H9 (cell line): ENCODE measurements at regions not wholly inside any gene's neighbourhood (a gene's known extent, or its start where the extent isn't known, plus 50 kb on each side); places are given as distances from the start of the nearest gene placed in this dataset.

ENCODE experiments used
- DNase-seq: peaks from one replicate; pipeline ENCODE4 v3.0.0-alpha.2; 2017
- H2AFZ ChIP-seq: one replicate; pipeline ENCODE4 v1.6.1; 2013; ENCODE audit warnings: mild to moderate bottlenecking, low read length, control low read depth, moderate library complexity
- H2AK5ac ChIP-seq: 2 replicates; pipeline ENCODE4 v1.6.1; 2013; ENCODE audit warnings: low read length, control low read depth, mixed read lengths; ENCODE audit not compliant: insufficient read length
- H2BK120ac ChIP-seq: one replicate; pipeline ENCODE4 v1.6.1; 2013; ENCODE audit warnings: low read depth, mild to moderate bottlenecking, low read length, control low read depth, inconsistent platforms; ENCODE audit not compliant: poor library complexity, severe bottlenecking
- H2BK12ac ChIP-seq: 2 replicates; pipeline ENCODE4 v1.6.1; 2013; ENCODE audit warnings: low read length, control low read depth, mixed read lengths, low read depth; ENCODE audit not compliant: insufficient read length
- H2BK15ac ChIP-seq: 2 replicates; pipeline ENCODE4 v1.6.1; 2013; ENCODE audit warnings: low read depth, low read length, control low read depth
- H2BK20ac ChIP-seq: one replicate; pipeline ENCODE4 v1.6.1; 2013; ENCODE audit warnings: low read depth, mild to moderate bottlenecking, low read length, control low read depth, inconsistent platforms; ENCODE audit not compliant: poor library complexity, severe bottlenecking
- H2BK5ac ChIP-seq: 2 replicates; pipeline ENCODE4 v1.6.1; 2013; ENCODE audit warnings: low read length, control low read depth, mixed read lengths; ENCODE audit not compliant: insufficient read length
- H3K14ac ChIP-seq: 2 replicates; pipeline ENCODE4 v1.6.1; 2013; ENCODE audit warnings: low read length, control low read depth; ENCODE audit not compliant: insufficient read depth
- H3K18ac ChIP-seq: 2 replicates; pipeline ENCODE4 v1.6.1; 2013; ENCODE audit warnings: low read depth, mild to moderate bottlenecking, mixed read lengths, low read length, control low read depth; ENCODE audit not compliant: insufficient read length
- H3K23ac ChIP-seq: 2 replicates; pipeline ENCODE4 v1.6.1; 2013; ENCODE audit warnings: low read length, control low read depth, mixed read lengths, low read depth; ENCODE audit not compliant: insufficient read length
- H3K23me2 ChIP-seq: 2 replicates; pipeline ENCODE4 v1.6.1; 2013; ENCODE audit warnings: low read depth, mild to moderate bottlenecking, mixed read lengths, low read length, control low read depth; ENCODE audit not compliant: insufficient read length, poor library complexity, severe bottlenecking
- H3K27ac ChIP-seq: 2 replicates; pipeline ENCODE4 v1.5.1; 2013; ENCODE audit warnings: low read length, control low read depth, mixed read lengths, low read depth; ENCODE audit not compliant: insufficient read length
- H3K27me3 ChIP-seq: 2 replicates; pipeline ENCODE4 v1.6.1; 2013; ENCODE audit warnings: low read length, control low read depth, inconsistent platforms; ENCODE audit not compliant: insufficient read depth
- H3K4ac ChIP-seq: 2 replicates; pipeline ENCODE4 v1.6.1; 2013; ENCODE audit warnings: low read depth, mild to moderate bottlenecking, control low read depth, inconsistent platforms, low read length, moderate library complexity
- H3K4me1 ChIP-seq: 2 replicates; pipeline ENCODE4 v1.6.1; 2013; ENCODE audit warnings: low read length, control low read depth, inconsistent platforms; ENCODE audit not compliant: insufficient read depth
- H3K4me2 ChIP-seq: 2 replicates; pipeline ENCODE4 v1.6.1; 2013; ENCODE audit warnings: low read length, control low read depth, mixed read lengths; ENCODE audit not compliant: insufficient read length, insufficient read depth
- H3K56ac ChIP-seq: 2 replicates; pipeline ENCODE4 v1.6.1; 2013; ENCODE audit warnings: low read depth, mild to moderate bottlenecking, mixed read lengths, low read length, control low read depth; ENCODE audit not compliant: insufficient read length
- H3K79me1 ChIP-seq: 2 replicates; pipeline ENCODE4 v1.6.1; 2013; ENCODE audit warnings: low read depth, mild to moderate bottlenecking, moderate library complexity, low read length, control low read depth, inconsistent platforms; ENCODE audit not compliant: insufficient read depth, poor library complexity, severe bottlenecking
- H3K79me2 ChIP-seq: 2 replicates; pipeline ENCODE4 v1.6.1; 2013; ENCODE audit warnings: low read length, control low read depth, inconsistent platforms; ENCODE audit not compliant: insufficient read depth
- H3K9ac ChIP-seq: 2 replicates; pipeline ENCODE4 v1.6.1; 2013; ENCODE audit warnings: low read length, control low read depth, mixed read lengths; ENCODE audit not compliant: insufficient read length; ENCODE audit errors: extremely low read depth
- H3K9me3 ChIP-seq: one replicate; pipeline ENCODE4 v1.6.1; 2013; ENCODE audit warnings: low read depth, low read length, inconsistent platforms; ENCODE audit not compliant: control insufficient read depth
- H3T11ph ChIP-seq: one replicate; pipeline ENCODE4 v1.6.1; 2013; ENCODE audit warnings: mild to moderate bottlenecking, low read length, control low read depth, inconsistent platforms
- H4K20me1 ChIP-seq: one replicate; pipeline ENCODE4 v1.6.1; 2013; ENCODE audit not compliant: control insufficient read depth, insufficient read length, insufficient read depth
- H4K5ac ChIP-seq: 2 replicates; pipeline ENCODE4 v1.6.1; 2013; ENCODE audit warnings: low read depth, mild to moderate bottlenecking, mixed read lengths, low read length, control low read depth; ENCODE audit not compliant: insufficient read length
- H4K8ac ChIP-seq: replicated peaks from 2 replicates; pipeline ENCODE4 v1.6.1; 2013; ENCODE audit warnings: low read length, control low read depth, mixed read lengths, low read depth; ENCODE audit not compliant: insufficient read length
- H4K91ac ChIP-seq: 2 replicates; pipeline ENCODE4 v1.6.1; 2013; ENCODE audit warnings: low read depth, mild to moderate bottlenecking, moderate library complexity, mixed read lengths, low read length, control low read depth; ENCODE audit not compliant: insufficient read length
- H3K27ac Mint-ChIP-seq, 3 experiments: 2 replicates in 2 of 3; 3 replicates in 1 of 3; pipeline ENCODE4 v1.8.0; 2020 to 2021; ENCODE audit warnings: mixed read lengths in 3 of 3, mild to moderate bottlenecking in 1 of 3, moderate library complexity in 1 of 3
- H3K27me3 Mint-ChIP-seq: 2 replicates; pipeline ENCODE4 v1.8.0; 2021; ENCODE audit warnings: low read depth, mild to moderate bottlenecking, moderate library complexity, mixed read lengths
- H3K36me3 Mint-ChIP-seq, 3 experiments: 2 replicates in 2 of 3; 3 replicates in 1 of 3; pipeline ENCODE4 v1.8.0; 2020 to 2021; ENCODE audit warnings: low read depth in 3 of 3, mixed read lengths in 3 of 3; ENCODE audit not compliant: insufficient read depth in 1 of 3
- H3K4me1 Mint-ChIP-seq, 2 experiments: 2 replicates each; pipeline ENCODE4 v1.8.0; 2020; ENCODE audit warnings: mixed read lengths in 2 of 2
- H3K4me3 Mint-ChIP-seq, 2 experiments: 2 replicates in 1 of 2; 3 replicates in 1 of 2; pipeline ENCODE4 v1.8.0; 2020 to 2021; ENCODE audit warnings: mild to moderate bottlenecking in 2 of 2, mixed read lengths in 2 of 2, moderate library complexity in 1 of 2
- H3K9me3 Mint-ChIP-seq, 2 experiments: 2 replicates in 1 of 2; 3 replicates in 1 of 2; pipeline ENCODE4 v1.8.0; 2020; ENCODE audit warnings: mild to moderate bottlenecking in 2 of 2, mixed read lengths in 2 of 2, moderate library complexity in 1 of 2
- CTCF ChIP-seq: fragments of 200-600 bp; sonication (generic); conservative IDR thresholded peaks from 3 replicates; pipeline ENCODE4 v1.8.0; 2021; ENCODE audit warnings: antibody characterized with exemption, mild to moderate bottlenecking
- WGBS: extraction: QIAGEN DNeasy Blood & Tissue Kit; methylation state at CpG from one replicate; pipeline ENCODE4 v1.1.7; 2013; ENCODE audit warnings: missing lambda C conversion rate, low lambda C conversion rate, mixed read lengths; ENCODE audit not compliant: insufficient read length; ENCODE audit errors: extremely low coverage; 5-methylcytosine and 5-hydroxymethylcytosine counted together

- Histone ChIP-seq H2AFZ (no peak overlapping the region), H3K23ac (no peak overlapping the region), H3K4me2 (no peak overlapping the region), H3K4ac (no peak overlapping the region), H2BK20ac (no peak overlapping the region), H4K5ac (no peak overlapping the region), H3K27me3 (no peaks in the 10 kb centered on the region), H3K56ac (no peak overlapping the region), H4K91ac (no peak overlapping the region), H3K23me2 (no peaks in the 10 kb centered on the region), H3K27ac (no peak overlapping the region), H3K79me2 (no peaks in the 10 kb centered on the region), H2BK5ac (no peak overlapping the region), H2BK120ac (no peak overlapping the region), H4K20me1 (no peaks in the 10 kb centered on the region), H2BK12ac (no peak overlapping the region), H3K9ac (no peak overlapping the region), H3K9me3 (no peaks in the 10 kb centered on the region), H3K79me1 (no peaks in the 10 kb centered on the region), H3K18ac (no peak overlapping the region), H2BK15ac (no peak overlapping the region), H3K4me1 (no peaks in the 10 kb centered on the region), H2AK5ac (no peak overlapping the region), H3K14ac (no peak overlapping the region), H4K8ac (no peak overlapping the region), H3T11ph (no peak overlapping the region)
- no peak overlapping the region for H3K4me3 Mint-ChIP-seq
- no peaks in the 10 kb centered on the region; a peak in 1 of 7 replicates for H3K36me3 Mint-ChIP-seq
- DNase-seq, result no peak
- no peaks in the 10 kb centered on the region for H3K27me3 Mint-ChIP-seq
- TF ChIP-seq CTCF, result no peak
- H3K4me1 Mint-ChIP-seq, result peaks cover 4 to 14% of the 10 kb centered on the region in 2 experiments; a peak in 3 of 4 replicates
- no CpG with 5 or more reads among the region's 37 CpGs for WGBS
- H3K27ac Mint-ChIP-seq, result no peak overlapping the region; a peak in 1 of 7 replicates
- no peaks in the 10 kb centered on the region for H3K9me3 Mint-ChIP-seq
These were observed 96.9 kb downstream of the OLFM1 start for GRCh38 chr9:135184181-135185053.
